Progenitor cell of endocrine pancreas (in vitro differentiated cells): ENCODE measurements at regions not wholly inside any gene's neighbourhood (a gene's known extent, or its start where the extent isn't known, plus 50 kb on each side); places are given as distances from the start of the nearest gene placed in this dataset.

Source experiments
- DNase-seq: peaks from one replicate; pipeline ENCODE4 v3.0.0; 2021; ENCODE audit warnings: low spot score; ENCODE audit not compliant: unreplicated experiment
- H3K27ac Mint-ChIP-seq: 2 replicates; pipeline ENCODE4 v1.8.0; 2021; ENCODE audit warnings: mild to moderate bottlenecking, moderate library complexity, mixed read lengths
- H3K27me3 Mint-ChIP-seq: 2 replicates; pipeline ENCODE4 v1.8.0; 2021; ENCODE audit warnings: mixed read lengths
- H3K36me3 Mint-ChIP-seq: 2 replicates; pipeline ENCODE4 v1.8.0; 2022; ENCODE audit warnings: mixed read lengths; ENCODE audit not compliant: insufficient read depth
- H3K4me1 Mint-ChIP-seq: 2 replicates; pipeline ENCODE4 v1.8.0; 2021; ENCODE audit warnings: low read depth, mixed read lengths
- H3K4me3 Mint-ChIP-seq: 2 replicates; pipeline ENCODE4 v1.8.0; 2021; ENCODE audit warnings: low read depth, mild to moderate bottlenecking, moderate library complexity, mixed read lengths
- H3K9me3 Mint-ChIP-seq: 2 replicates; pipeline ENCODE4 v1.8.0; 2021; ENCODE audit warnings: low read depth, mixed read lengths
- TF ChIP-seq, protein P1 (sequence below): fragments of 200-600 bp; sonication (generic); IDR thresholded peaks from one replicate; pipeline ENCODE4 v1.5.0; 2021; ENCODE audit warnings: antibody characterized with exemption, mild to moderate bottlenecking; ENCODE audit not compliant: unreplicated experiment

DNA sequence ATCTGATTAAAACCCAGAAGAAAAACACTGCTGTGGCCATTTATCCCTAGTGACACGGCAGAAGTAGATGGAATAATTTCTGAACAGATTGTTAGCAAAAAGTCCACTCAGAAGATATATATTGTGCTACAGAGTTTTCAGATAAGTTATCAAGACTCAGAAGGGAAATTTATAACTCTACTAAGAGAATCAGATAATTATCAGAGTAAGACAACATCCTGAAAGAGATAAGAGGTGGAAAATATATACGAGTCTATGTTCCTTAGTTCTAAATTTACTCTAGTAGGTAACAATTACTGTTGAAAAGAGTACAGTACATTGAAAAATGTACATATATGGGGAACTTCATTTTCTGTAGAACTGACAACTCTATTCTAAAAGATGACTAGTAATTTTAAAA lies 176.7 kb downstream of the GNAI1 start:
- H3K36me3 Mint-ChIP-seq: no peaks in the 10 kb centered on the region
- no peak for DNase-seq
- TF ChIP-seq, protein P1, sequence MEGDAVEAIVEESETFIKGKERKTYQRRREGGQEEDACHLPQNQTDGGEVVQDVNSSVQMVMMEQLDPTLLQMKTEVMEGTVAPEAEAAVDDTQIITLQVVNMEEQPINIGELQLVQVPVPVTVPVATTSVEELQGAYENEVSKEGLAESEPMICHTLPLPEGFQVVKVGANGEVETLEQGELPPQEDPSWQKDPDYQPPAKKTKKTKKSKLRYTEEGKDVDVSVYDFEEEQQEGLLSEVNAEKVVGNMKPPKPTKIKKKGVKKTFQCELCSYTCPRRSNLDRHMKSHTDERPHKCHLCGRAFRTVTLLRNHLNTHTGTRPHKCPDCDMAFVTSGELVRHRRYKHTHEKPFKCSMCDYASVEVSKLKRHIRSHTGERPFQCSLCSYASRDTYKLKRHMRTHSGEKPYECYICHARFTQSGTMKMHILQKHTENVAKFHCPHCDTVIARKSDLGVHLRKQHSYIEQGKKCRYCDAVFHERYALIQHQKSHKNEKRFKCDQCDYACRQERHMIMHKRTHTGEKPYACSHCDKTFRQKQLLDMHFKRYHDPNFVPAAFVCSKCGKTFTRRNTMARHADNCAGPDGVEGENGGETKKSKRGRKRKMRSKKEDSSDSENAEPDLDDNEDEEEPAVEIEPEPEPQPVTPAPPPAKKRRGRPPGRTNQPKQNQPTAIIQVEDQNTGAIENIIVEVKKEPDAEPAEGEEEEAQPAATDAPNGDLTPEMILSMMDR: no peak
- no peak overlapping the region for H3K27ac Mint-ChIP-seq
- H3K27me3 Mint-ChIP-seq: no peaks in the 10 kb centered on the region
- no peaks in the 10 kb centered on the region for H3K9me3 Mint-ChIP-seq
- H3K4me3 Mint-ChIP-seq: no peak overlapping the region
- H3K4me1 Mint-ChIP-seq: peaks cover 24% of the 10 kb centered on the region

DNA sequence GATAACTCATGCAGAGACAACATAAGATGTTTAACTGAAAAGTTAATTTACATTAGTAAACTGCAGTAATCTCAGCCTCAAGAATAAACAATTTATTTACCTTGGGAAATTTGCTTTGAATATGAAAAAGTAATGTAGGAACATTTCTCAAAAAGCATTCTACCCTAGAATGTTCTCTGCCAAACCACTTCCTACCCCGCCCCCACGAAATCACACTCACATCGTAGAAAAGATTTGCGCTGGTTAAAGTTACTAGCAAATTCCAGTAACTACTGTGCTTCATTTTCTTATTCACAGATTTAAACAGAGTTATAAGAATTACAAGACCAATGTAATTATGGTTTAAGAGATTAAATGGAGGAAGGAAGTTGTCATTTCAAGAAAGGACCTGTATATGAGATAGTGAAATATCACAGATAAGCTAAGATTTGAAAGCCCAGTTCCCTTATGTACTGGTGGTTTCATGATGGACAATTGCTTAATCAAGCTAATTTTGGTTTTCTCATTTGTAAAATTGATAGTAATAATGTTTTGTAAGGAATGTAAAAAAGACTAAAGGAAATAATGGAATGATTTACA lies 175.4 kb downstream of the GNAI1 start:
- Mint-ChIP-seq H3K9me3 (no peaks in the 10 kb centered on the region), H3K4me3 (no peak overlapping the region), H3K27ac (no peak overlapping the region), H3K4me1 (peaks cover 19% of the 10 kb centered on the region), H3K36me3 (no peaks in the 10 kb centered on the region), H3K27me3 (no peaks in the 10 kb centered on the region)
- TF ChIP-seq, protein P1: no peak
- DNase-seq: no peak

DNA sequence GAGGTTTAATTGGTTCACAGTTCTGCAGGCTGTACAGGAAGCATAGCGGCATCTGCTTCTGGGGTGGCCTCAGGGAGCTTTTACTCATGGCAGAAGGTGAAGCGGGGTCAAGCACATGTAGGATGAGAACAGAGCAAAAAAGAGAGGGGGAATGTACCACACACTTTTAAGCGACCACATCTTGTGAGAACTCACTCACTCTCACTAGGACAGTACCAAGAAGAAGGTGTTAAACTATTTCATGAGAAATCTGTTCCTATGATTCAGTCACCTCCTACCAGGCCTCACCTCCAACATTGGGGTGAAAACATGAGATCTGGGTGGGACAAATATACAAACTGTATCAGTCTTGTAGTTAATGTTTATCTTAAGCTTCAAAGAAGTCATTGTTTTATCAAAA lies 174.7 kb downstream of the GNAI1 start:
- DNase-seq: no peak
- H3K4me1 Mint-ChIP-seq: peaks cover 19% of the 10 kb centered on the region
- H3K4me3 Mint-ChIP-seq: no peak overlapping the region
- TF ChIP-seq, protein P1: no peak
- H3K27ac Mint-ChIP-seq: no peak overlapping the region
- H3K27me3 Mint-ChIP-seq: no peaks in the 10 kb centered on the region
- no peaks in the 10 kb centered on the region for H3K36me3 Mint-ChIP-seq
- no peaks in the 10 kb centered on the region for H3K9me3 Mint-ChIP-seq

DNA sequence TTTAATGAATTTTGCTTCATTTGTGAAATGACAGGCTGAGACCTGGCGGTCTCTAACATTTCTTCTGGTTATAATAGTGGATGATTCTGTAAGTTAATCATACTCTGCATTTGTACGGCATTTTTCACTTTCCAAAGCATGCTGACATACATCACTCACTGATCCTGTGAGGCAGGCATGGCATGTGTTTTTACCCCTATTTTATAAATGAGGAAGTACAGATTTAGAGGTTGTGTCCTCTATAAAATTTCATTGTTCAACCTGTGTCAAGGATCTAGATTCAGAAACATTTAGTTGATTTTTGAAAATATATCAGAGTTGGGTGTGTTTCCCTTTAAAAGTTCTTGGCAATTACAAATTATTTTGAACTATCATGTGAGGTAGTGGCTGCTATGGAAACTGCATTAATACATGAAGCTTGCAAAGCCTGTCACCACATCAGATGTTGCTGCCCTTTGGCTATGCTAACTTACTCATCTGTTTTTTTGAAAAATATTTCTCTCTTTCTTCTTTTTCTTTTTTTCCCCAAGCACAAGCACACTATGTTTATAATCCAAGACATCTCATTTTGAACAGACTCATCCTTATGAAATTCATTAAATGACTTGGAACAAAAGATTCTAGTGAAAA lies 172.7 kb downstream of the GNAI1 start:
- H3K9me3 Mint-ChIP-seq: no peaks in the 10 kb centered on the region
- peaks cover 19% of the 10 kb centered on the region for H3K4me1 Mint-ChIP-seq
- no peaks in the 10 kb centered on the region for H3K36me3 Mint-ChIP-seq
- no peak for DNase-seq
- H3K27me3 Mint-ChIP-seq: no peaks in the 10 kb centered on the region
- no peak overlapping the region for H3K4me3 Mint-ChIP-seq
- TF ChIP-seq, protein P1: no peak
- H3K27ac Mint-ChIP-seq: no peak overlapping the region

DNA sequence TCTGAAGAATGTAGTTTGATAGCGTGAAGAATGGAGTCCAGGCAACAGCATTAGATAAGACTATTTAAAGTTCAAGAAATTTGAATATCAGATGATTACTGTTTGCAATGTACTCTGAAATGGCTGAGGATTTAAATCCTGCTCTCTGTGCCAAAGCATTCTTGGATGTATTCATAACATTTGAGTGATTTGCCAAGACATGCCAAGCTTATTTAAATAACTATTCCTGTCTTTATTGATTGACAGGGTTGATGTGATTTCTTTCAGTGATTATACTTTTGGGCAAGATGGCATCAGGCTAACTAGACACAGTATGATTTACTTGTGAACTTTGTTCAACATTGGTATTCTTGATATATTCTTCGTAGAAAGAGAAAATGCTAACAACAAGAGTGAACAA lies 168.7 kb downstream of the GNAI1 start:
- Mint-ChIP-seq H3K4me3 (no peak overlapping the region), H3K4me1 (peaks cover 10% of the 10 kb centered on the region), H3K9me3 (no peaks in the 10 kb centered on the region), H3K27me3 (no peaks in the 10 kb centered on the region), H3K27ac (no peak overlapping the region), H3K36me3 (no peaks in the 10 kb centered on the region)
- TF ChIP-seq, protein P1: no peak
- DNase-seq: no peak
